OCI-LY7 (cell line): ENCODE measurements at regions not wholly inside any gene's neighbourhood (a gene's known extent, or its start where the extent isn't known, plus 50 kb on each side); places are given as distances from the start of the nearest gene placed in this dataset.

Source experiments
- BruUV-seq: library from RNA; stranded (reverse); fragments of 400-500 nt; replicated peaks from 2 replicates; lab custom pipeline; 2021; lab: Mats Ljungman, UMichigan
- CTCF ChIA-PET: fragments of 300-600 bp; sonication (Branson Sonifier 250); formaldehyde crosslinking; loops from one replicate; lab custom pipeline; 2022; ENCODE audit warnings: antibody characterized with exemption; ENCODE audit not compliant: unreplicated experiment; lab: Charles Lee
- POLR2A ChIA-PET: fragments of 300-600 bp; sonication (Branson Sonifier 250); formaldehyde crosslinking; loops from one replicate; lab custom pipeline; 2022; ENCODE audit warnings: antibody characterized with exemption; lab: Charles Lee
- DNase-seq: peaks from one replicate; pipeline ENCODE4 v3.0.0-alpha.2; 2015; ENCODE audit warnings: low spot score
- H2AFZ ChIP-seq: fragments of 200-600 bp; sonication (generic), shearing (Covaris generic); 2 replicates; pipeline ENCODE4 v1.6.1; 2014; ENCODE audit warnings: mild to moderate bottlenecking, antibody characterized with exemption, low read length, moderate library complexity
- H3K27ac ChIP-seq: fragments of 200-600 bp; sonication (generic); 2 replicates; pipeline ENCODE4 v1.5.1; 2014; ENCODE audit warnings: mixed run types, low read depth, mild to moderate bottlenecking, moderate library complexity, low read length, inconsistent platforms; ENCODE audit not compliant: poor library complexity, severe bottlenecking
- H3K36me3 ChIP-seq: fragments of 200-600 bp; sonication (generic); 2 replicates; pipeline ENCODE4 v1.6.1; 2014; ENCODE audit warnings: mild to moderate bottlenecking, antibody characterized with exemption, low read length, moderate library complexity, mixed read lengths; ENCODE audit not compliant: insufficient read depth
- H3K4me1 ChIP-seq: fragments of 200-600 bp; sonication (generic); 2 replicates; pipeline ENCODE4 v1.5.1; 2014; ENCODE audit warnings: mild to moderate bottlenecking, low read length; ENCODE audit not compliant: insufficient read depth, poor library complexity, severe bottlenecking
- H3K4me2 ChIP-seq: fragments of 200-600 bp; sonication (generic); 2 replicates; pipeline ENCODE4 v1.6.1; 2014; ENCODE audit warnings: mild to moderate bottlenecking, low read length
- H3K4me3 ChIP-seq: fragments of 200-600 bp; sonication (generic); 2 replicates; pipeline ENCODE4 v1.5.1; 2014; ENCODE audit warnings: mild to moderate bottlenecking, low read depth, low read length; ENCODE audit not compliant: poor library complexity, severe bottlenecking
- H3K79me2 ChIP-seq: fragments of 200-600 bp; sonication (generic); 2 replicates; pipeline ENCODE4 v1.6.1; 2016; ENCODE audit warnings: low read depth, mild to moderate bottlenecking, low read length, moderate library complexity, mixed read lengths; ENCODE audit not compliant: insufficient read depth
- H3K9me2 ChIP-seq: fragments of 200-600 bp; sonication (generic); 2 replicates; pipeline ENCODE4 v1.6.1; 2016; ENCODE audit warnings: mild to moderate bottlenecking, low read length, mixed read lengths; ENCODE audit not compliant: insufficient read depth
- H3K9me3 ChIP-seq: fragments of 200-600 bp; sonication (generic); 2 replicates; pipeline ENCODE4 v1.6.1; 2014; ENCODE audit warnings: mild to moderate bottlenecking, mixed run types, low read length, mixed read lengths
- H4K20me1 ChIP-seq: fragments of 200-600 bp; sonication (generic); 2 replicates; pipeline ENCODE4 v1.6.1; 2014; ENCODE audit warnings: mild to moderate bottlenecking, antibody characterized with exemption, low read length, moderate library complexity, mixed read lengths; ENCODE audit not compliant: insufficient read depth
- CTCF ChIP-seq: fragments of 200-600 bp; sonication (generic); conservative IDR thresholded peaks from 2 replicates; pipeline ENCODE4 v1.5.1; 2014; ENCODE audit warnings: mild to moderate bottlenecking, antibody characterized with exemption, low read length, moderate library complexity, mixed read lengths
- EZH2phosphoT487 ChIP-seq: fragments of 200-600 bp; sonication (generic); IDR thresholded peaks from 2 replicates; pipeline ENCODE4 v1.6.1; 2018; ENCODE audit warnings: low read depth, borderline replicate concordance, mild to moderate bottlenecking, mixed run types, antibody characterized with exemption, low read length, moderate library complexity, mixed read lengths
- intact Hi-C: fragments of 100-400 bp; cut with micrococcal nuclease; formaldehyde crosslinking; loops from one replicate; pipeline ENCODE4 v1.10.0; 2022; ENCODE audit not compliant: unreplicated experiment

- no peak overlapping the region for H2AFZ ChIP-seq
- H3K9me3 ChIP-seq, result no peaks in the 10 kb centered on the region
- no peak overlapping the region for H3K4me3 ChIP-seq
- intact Hi-C loops, result loop anchor here (1.0 to 10.0 kb wide), 2 partner anchors 228 to 436 kb away; no protein-coding TSS in a partner anchor
- POLR2A ChIA-PET, result no interaction called here
- no peak overlapping the region for H3K27ac ChIP-seq
- H3K9me2 ChIP-seq, result no peaks in the 10 kb centered on the region
- no peaks in the 10 kb centered on the region for H3K4me1 ChIP-seq
- BruUV-seq, result no TSS peak
- H3K79me2 ChIP-seq, result no peaks in the 10 kb centered on the region
- H3K36me3 ChIP-seq, result no peaks in the 10 kb centered on the region
- no peaks in the 10 kb centered on the region for H4K20me1 ChIP-seq
- H3K4me2 ChIP-seq, result no peak overlapping the region
- TF ChIP-seq EZH2phosphoT487 (no peak), CTCF (no peak)
- CTCF ChIA-PET, result no interaction called here
- no peak for DNase-seq
Measured at GRCh38 chr16:27638833-27639560, 89.1 kb downstream of the KATNIP start.

GRCh38 chr16:27639561-27640276, 89.8 kb downstream of the KATNIP start:
- no TSS peak for BruUV-seq
- intact Hi-C loops, result loop anchor here (1.0 to 10.0 kb wide), 2 partner anchors 228 to 435 kb away; no protein-coding TSS in a partner anchor
- DNase-seq, result peak; percentile 53
- no peaks in the 10 kb centered on the region for H3K9me3 ChIP-seq
- ChIA-PET POLR2A (interaction anchor here (0.5 kb wide), 1 partner anchor 216 kb away, joined by 5 read pairs; no protein-coding TSS in a partner anchor), CTCF (no interaction called here)
- no peaks in the 10 kb centered on the region for H3K4me1 ChIP-seq
- H3K4me3 ChIP-seq, result no peak overlapping the region
- TF ChIP-seq EZH2phosphoT487 (no peak), CTCF (peak; percentile 88)
- no peaks in the 10 kb centered on the region for H3K79me2 ChIP-seq
- H3K9me2 ChIP-seq, result no peaks in the 10 kb centered on the region
- no peak overlapping the region for H2AFZ ChIP-seq
- H3K4me2 ChIP-seq, result no peak overlapping the region
- H4K20me1 ChIP-seq, result no peaks in the 10 kb centered on the region
- no peak overlapping the region for H3K27ac ChIP-seq
- no peaks in the 10 kb centered on the region for H3K36me3 ChIP-seq

GRCh38 chr16:27640277-27640600, 90.3 kb downstream of the KATNIP start:
- ChIA-PET CTCF (no interaction called here), POLR2A (interaction anchor here (0.5 kb wide), 1 partner anchor 215 kb away, joined by 5 read pairs; no protein-coding TSS in a partner anchor)
- BruUV-seq, result no TSS peak
- no peak overlapping the region for H2AFZ ChIP-seq
- no peaks in the 10 kb centered on the region for H4K20me1 ChIP-seq
- no peaks in the 10 kb centered on the region for H3K9me3 ChIP-seq
- TF ChIP-seq CTCF (no peak), EZH2phosphoT487 (no peak)
- H3K36me3 ChIP-seq, result no peaks in the 10 kb centered on the region
- H3K79me2 ChIP-seq, result no peaks in the 10 kb centered on the region
- H3K27ac ChIP-seq, result no peak overlapping the region
- H3K4me1 ChIP-seq, result no peaks in the 10 kb centered on the region
- DNase-seq, result no peak
- intact Hi-C loops, result no loop called here
- H3K4me2 ChIP-seq, result no peak overlapping the region
- H3K4me3 ChIP-seq, result no peak overlapping the region
- no peaks in the 10 kb centered on the region for H3K9me2 ChIP-seq
